ENCODE measurements at regions not wholly inside any gene's neighbourhood (a gene's known extent, or its start where the extent isn't known, plus 50 kb on each side); places are given as distances from the start of the nearest gene placed in this dataset.

- DNase-seq (ENCODE audit: low spot score), result no peak
- no peaks in the 10 kb centered on the region for H3K79me1 ChIP-seq (ENCODE audit: low read depth, low read length)
These were observed 345.7 kb downstream of the DYSF start for GRCh38 chr2:71799013-71799575.

GRCh38 chr2:71798266-71799012 lies 345.1 kb downstream of the DYSF start:
- Histone ChIP-seq H3K4me3 (ENCODE audit: low read length in 2 of 2) (no peak overlapping the region), H2BK120ac (ENCODE audit: low read depth, low read length) (no peak overlapping the region), H3K14ac (ENCODE audit: low read length) (no peak overlapping the region), H3K9me3 (replicated peaks in 1 of 2; ENCODE audit: control insufficient read depth in 2 of 2, insufficient read depth in 1 of 2, low read depth in 1 of 2, low read length in 2 of 2) (no peaks in the 10 kb centered on the region), H3K79me1 (ENCODE audit: low read depth, low read length) (no peaks in the 10 kb centered on the region), H3K4me1 (ENCODE audit: control insufficient read depth in 2 of 2, insufficient read depth in 1 of 2, low read depth in 1 of 2, low read length in 2 of 2) (peaks cover 0 to 7% of the 10 kb centered on the region in 2 donors), H3K27ac (replicated peaks; ENCODE audit: low read length) (no peak overlapping the region), H3K4ac (ENCODE audit: low read length) (no peak overlapping the region), H2BK12ac (ENCODE audit: low read length) (peak overlapping the region; percentile 0), H4K91ac (ENCODE audit: low read depth, low read length, poor library complexity) (no peak overlapping the region), H3K36me3 (replicated peaks in 1 of 2; ENCODE audit: control insufficient read depth in 2 of 2, insufficient read depth in 2 of 2, low read length in 2 of 2) (no peaks in the 10 kb centered on the region), H4K8ac (ENCODE audit: low read depth, low read length) (no peak overlapping the region), H3K18ac (ENCODE audit: low read length) (no peak overlapping the region), H3K4me2 (ENCODE audit: insufficient read depth, low read length, poor library complexity, severe bottlenecking) (no peak overlapping the region), H2AFZ (ENCODE audit: low read length) (no peak overlapping the region), H3K27me3 (ENCODE audit: control insufficient read depth in 3 of 3, insufficient read depth in 3 of 3, low read depth in 1 of 3, low read length in 3 of 3) (no peaks in the 10 kb centered on the region), H3K23ac (ENCODE audit: low read depth, low read length, poor library complexity) (no peak overlapping the region), H2BK15ac (ENCODE audit: low read length) (peak overlapping the region; percentile 0), H2AK5ac (ENCODE audit: low read depth, low read length) (peak overlapping the region; percentile 64), H3K9ac (ENCODE audit: low read depth, low read length, poor library complexity) (no peak overlapping the region), H2BK5ac (ENCODE audit: low read length) (no peak overlapping the region)
- no CpG with 5 or more reads among the region's 8 CpGs for WGBS, 2 donors (ENCODE audit: extremely low coverage in 2 of 2, insufficient read length in 2 of 2, insufficient replicate concordance in 1 of 2)
- peak; percentile 56 for DNase-seq (ENCODE audit: low spot score)

More at GRCh38 chr2:71799013-71799575, 345.7 kb downstream of the DYSF start:
- H4K91ac ChIP-seq (ENCODE audit: low read depth, low read length, poor library complexity), result peak overlapping the region; percentile 28
- H3K4me1 ChIP-seq (ENCODE audit: control insufficient read depth in 2 of 2, insufficient read depth in 1 of 2, low read depth in 1 of 2, low read length in 2 of 2), result peaks cover 0 to 5% of the 10 kb centered on the region in 2 donors
- H3K27ac ChIP-seq (replicated peaks; ENCODE audit: low read length), result no peak overlapping the region
- no peaks in the 10 kb centered on the region for H3K9me3 ChIP-seq (replicated peaks in 1 of 2; ENCODE audit: control insufficient read depth in 2 of 2, insufficient read depth in 1 of 2, low read depth in 1 of 2, low read length in 2 of 2)
- no peak overlapping the region for H3K9ac ChIP-seq (ENCODE audit: low read depth, low read length, poor library complexity)
- no peaks in the 10 kb centered on the region for H3K36me3 ChIP-seq (replicated peaks in 1 of 2; ENCODE audit: control insufficient read depth in 2 of 2, insufficient read depth in 2 of 2, low read length in 2 of 2)
- no peak overlapping the region for H2BK120ac ChIP-seq (ENCODE audit: low read depth, low read length)
- H3K23ac ChIP-seq (ENCODE audit: low read depth, low read length, poor library complexity), result no peak overlapping the region
- no peak overlapping the region for H3K4me2 ChIP-seq (ENCODE audit: insufficient read depth, low read length, poor library complexity, severe bottlenecking)
- H4K8ac ChIP-seq (ENCODE audit: low read depth, low read length), result no peak overlapping the region
- H3K27me3 ChIP-seq (ENCODE audit: control insufficient read depth in 3 of 3, insufficient read depth in 3 of 3, low read depth in 1 of 3, low read length in 3 of 3), result no peaks in the 10 kb centered on the region
- no peak overlapping the region for H2AFZ ChIP-seq (ENCODE audit: low read length)
- H2AK5ac ChIP-seq (ENCODE audit: low read depth, low read length), result peak overlapping the region; percentile 64
- H3K14ac ChIP-seq (ENCODE audit: low read length), result no peak overlapping the region
- H3K4ac ChIP-seq (ENCODE audit: low read length), result no peak overlapping the region
- H2BK15ac ChIP-seq (ENCODE audit: low read length), result peak overlapping the region; percentile 0
- no CpG with 5 or more reads among the region's 3 CpGs for WGBS, 2 donors (ENCODE audit: extremely low coverage in 2 of 2, insufficient read length in 2 of 2, insufficient replicate concordance in 1 of 2)
- no peak overlapping the region for H3K18ac ChIP-seq (ENCODE audit: low read length)
- no peak overlapping the region for H3K4me3 ChIP-seq (ENCODE audit: low read length in 2 of 2)
- H2BK5ac ChIP-seq (ENCODE audit: low read length), result no peak overlapping the region
- H2BK12ac ChIP-seq (ENCODE audit: low read length), result peak overlapping the region; percentile 0

GRCh38 chr2:71797035-71797810 lies 343.9 kb downstream of the DYSF start:
- Histone ChIP-seq H4K91ac (ENCODE audit: low read depth, low read length, poor library complexity) (no peak overlapping the region), H2BK15ac (ENCODE audit: low read length) (peak overlapping the region; percentile 30), H2BK12ac (ENCODE audit: low read length) (no peak overlapping the region), H2BK120ac (ENCODE audit: low read depth, low read length) (no peak overlapping the region), H3K4ac (ENCODE audit: low read length) (no peak overlapping the region), H2AK5ac (ENCODE audit: low read depth, low read length) (peak overlapping the region; percentile 21), H3K4me1 (ENCODE audit: control insufficient read depth in 2 of 2, insufficient read depth in 1 of 2, low read depth in 1 of 2, low read length in 2 of 2) (peaks cover 0 to 9% of the 10 kb centered on the region in 2 donors), H3K36me3 (replicated peaks in 1 of 2; ENCODE audit: control insufficient read depth in 2 of 2, insufficient read depth in 2 of 2, low read length in 2 of 2) (no peaks in the 10 kb centered on the region), H2BK5ac (ENCODE audit: low read length) (no peak overlapping the region), H4K8ac (ENCODE audit: low read depth, low read length) (no peak overlapping the region), H3K18ac (ENCODE audit: low read length) (peak overlapping the region; percentile 60), H3K4me2 (ENCODE audit: insufficient read depth, low read length, poor library complexity, severe bottlenecking) (no peak overlapping the region), H3K27ac (replicated peaks; ENCODE audit: low read length) (no peak overlapping the region), H3K23ac (ENCODE audit: low read depth, low read length, poor library complexity) (no peak overlapping the region), H3K4me3 (ENCODE audit: low read length in 2 of 2) (no peak overlapping the region), H3K9me3 (replicated peaks in 1 of 2; ENCODE audit: control insufficient read depth in 2 of 2, insufficient read depth in 1 of 2, low read depth in 1 of 2, low read length in 2 of 2) (no peaks in the 10 kb centered on the region), H3K14ac (ENCODE audit: low read length) (peak overlapping the region; percentile 51), H3K9ac (ENCODE audit: low read depth, low read length, poor library complexity) (no peak overlapping the region), H2AFZ (ENCODE audit: low read length) (no peak overlapping the region), H3K79me1 (ENCODE audit: low read depth, low read length) (no peaks in the 10 kb centered on the region), H3K27me3 (ENCODE audit: control insufficient read depth in 3 of 3, insufficient read depth in 3 of 3, low read depth in 1 of 3, low read length in 3 of 3) (no peaks in the 10 kb centered on the region)
- WGBS, 2 donors (ENCODE audit: extremely low coverage in 2 of 2, insufficient read length in 2 of 2, insufficient replicate concordance in 1 of 2), result no CpG with 5 or more reads among the region's 7 CpGs
- no peak for DNase-seq (ENCODE audit: low spot score)

GRCh38 chr2:71796174-71796593 lies 342.8 kb downstream of the DYSF start:
- H4K91ac ChIP-seq (ENCODE audit: low read depth, low read length, poor library complexity), result no peak overlapping the region
- H2AFZ ChIP-seq (ENCODE audit: low read length), result no peak overlapping the region
- H3K14ac ChIP-seq (ENCODE audit: low read length), result peak overlapping the region; percentile 25
- H3K18ac ChIP-seq (ENCODE audit: low read length), result peak overlapping the region; percentile 72
- no peaks in the 10 kb centered on the region for H3K27me3 ChIP-seq (ENCODE audit: control insufficient read depth in 3 of 3, insufficient read depth in 3 of 3, low read depth in 1 of 3, low read length in 3 of 3)
- no peak overlapping the region for H3K4me2 ChIP-seq (ENCODE audit: insufficient read depth, low read length, poor library complexity, severe bottlenecking)
- no peak for DNase-seq (ENCODE audit: low spot score)
- H3K9me3 ChIP-seq (replicated peaks in 1 of 2; ENCODE audit: control insufficient read depth in 2 of 2, insufficient read depth in 1 of 2, low read depth in 1 of 2, low read length in 2 of 2), result no peaks in the 10 kb centered on the region
- peak overlapping the region; percentile 72 for H2BK15ac ChIP-seq (ENCODE audit: low read length)
- H2BK5ac ChIP-seq (ENCODE audit: low read length), result no peak overlapping the region
- H3K9ac ChIP-seq (ENCODE audit: low read depth, low read length, poor library complexity), result peak overlapping the region; percentile 9
- peaks cover 0 to 9% of the 10 kb centered on the region in 2 donors for H3K4me1 ChIP-seq (ENCODE audit: control insufficient read depth in 2 of 2, insufficient read depth in 1 of 2, low read depth in 1 of 2, low read length in 2 of 2)
- WGBS, 2 donors (ENCODE audit: extremely low coverage in 2 of 2, insufficient read length in 2 of 2, insufficient replicate concordance in 1 of 2), result no CpG with 5 or more reads among the region's 9 CpGs
- no peak overlapping the region for H3K23ac ChIP-seq (ENCODE audit: low read depth, low read length, poor library complexity)
- no peaks in the 10 kb centered on the region for H3K79me1 ChIP-seq (ENCODE audit: low read depth, low read length)
- H2BK120ac ChIP-seq (ENCODE audit: low read depth, low read length), result no peak overlapping the region
- H4K8ac ChIP-seq (ENCODE audit: low read depth, low read length), result no peak overlapping the region
- no peaks in the 10 kb centered on the region for H3K36me3 ChIP-seq (replicated peaks in 1 of 2; ENCODE audit: control insufficient read depth in 2 of 2, insufficient read depth in 2 of 2, low read length in 2 of 2)
- no peak overlapping the region for H3K4me3 ChIP-seq (ENCODE audit: low read length in 2 of 2)
- no peak overlapping the region for H2BK12ac ChIP-seq (ENCODE audit: low read length)
- H3K4ac ChIP-seq (ENCODE audit: low read length), result no peak overlapping the region
- peak overlapping the region; percentile 49 for H2AK5ac ChIP-seq (ENCODE audit: low read depth, low read length)
- H3K27ac ChIP-seq (replicated peaks; ENCODE audit: low read length), result no peak overlapping the region

All from neuronal stem cell (in vitro differentiated cells).